HEK293 (cell line): ENCODE measurements at regions not wholly inside any gene's neighbourhood (a gene's known extent, or its start where the extent isn't known, plus 50 kb on each side); places are given as distances from the start of the nearest gene placed in this dataset.

Experiments
- CTCF ChIA-PET: fragments of 350-600 bp; formaldehyde crosslinking; extraction: SDS; loops from one replicate; lab custom pipeline; 2021; ENCODE audit warnings: antibody characterized with exemption; lab: Yijun Ruan, JAX
- POLR2A ChIA-PET: fragments of 300-600 bp; formaldehyde crosslinking; extraction: SDS; loops from one replicate; lab custom pipeline; 2020; ENCODE audit warnings: antibody characterized with exemption, inconsistent platforms; lab: Yijun Ruan, JAX
- H3K27ac ChIP-seq: fragments of 200-500 bp; sonication (Bioruptor generic); 2 replicates; pipeline ENCODE4 v1.5.1; 2014; ENCODE audit warnings: low read depth, low read length, control low read depth, inconsistent platforms; ENCODE audit errors: extremely low read depth
- H3K36me3 ChIP-seq, 2 experiments: fragments of 200-500 bp in 1 of 2; sonication (Bioruptor generic) in 1 of 2; 1 replicate in 1 of 2; 2 replicates in 1 of 2; pipeline ENCODE4 v1.5.1; 2014 to 2017; ENCODE audit warnings: inconsistent platforms in 2 of 2, low read length in 2 of 2; ENCODE audit not compliant: control insufficient read depth in 2 of 2, insufficient read depth in 1 of 2
- H3K4me1 ChIP-seq: fragments of 200-500 bp; sonication (Bioruptor generic); 2 replicates; pipeline ENCODE4 v1.5.1; 2014; ENCODE audit warnings: mild to moderate bottlenecking, low read length, inconsistent platforms; ENCODE audit not compliant: control insufficient read depth, insufficient read depth
- H3K4me3 ChIP-seq: 2 replicates; pipeline ENCODE4 v1.5.1; 2011; ENCODE audit warnings: low read depth, mild to moderate bottlenecking, control low read depth, low read length, moderate library complexity
- H3K9me3 ChIP-seq: fragments of 200-500 bp; sonication (Bioruptor generic); 2 replicates; pipeline ENCODE4 v1.5.1; 2014; ENCODE audit warnings: low read depth, low read length, inconsistent platforms; ENCODE audit not compliant: control insufficient read depth, insufficient read depth
- YY2 ChIP-seq: fragments of 450-650 bp; formaldehyde crosslinking; IDR thresholded peaks from 2 replicates; pipeline ENCODE4 v1.5.1; 2016; ENCODE audit warnings: missing biosample characterization, missing genetic modification characterization
- ZFHX2 ChIP-seq: fragments of 450-650 bp; formaldehyde crosslinking; conservative IDR thresholded peaks from 2 replicates; pipeline ENCODE4 v1.5.1; 2016; ENCODE audit warnings: missing biosample characterization, missing genetic modification characterization
- ZNF10 ChIP-seq: fragments of 450-650 bp; formaldehyde crosslinking; IDR thresholded peaks from 2 replicates; pipeline ENCODE4 v1.5.1; 2017; ENCODE audit warnings: missing biosample characterization, missing genetic modification characterization
- ZNF510 ChIP-seq: fragments of 450-650 bp; formaldehyde crosslinking; IDR thresholded peaks from 2 replicates; pipeline ENCODE4 v1.5.1; 2018; ENCODE audit warnings: mild to moderate bottlenecking, missing genetic modification characterization, missing biosample characterization; ENCODE audit not compliant: insufficient replicate concordance
- ZNF560 ChIP-seq: fragments of 450-650 bp; formaldehyde crosslinking; IDR thresholded peaks from 2 replicates; pipeline ENCODE4 v1.5.1; 2017; ENCODE audit warnings: missing biosample characterization, missing genetic modification characterization, borderline replicate concordance
- ZNF623 ChIP-seq: fragments of 450-650 bp; formaldehyde crosslinking; IDR thresholded peaks from 2 replicates; pipeline ENCODE4 v1.5.1; 2016; ENCODE audit warnings: missing biosample characterization, missing genetic modification characterization
- ZNF626 ChIP-seq: fragments of 450-650 bp; sonication (Bioruptor Pico); formaldehyde crosslinking; IDR thresholded peaks from 2 replicates; pipeline ENCODE4 v1.5.1; 2018; ENCODE audit warnings: missing biosample characterization, missing genetic modification characterization, inconsistent platforms
- ZNF629 ChIP-seq: fragments of 450-650 bp; formaldehyde crosslinking; IDR thresholded peaks from 2 replicates; pipeline ENCODE4 v1.5.1; 2017; ENCODE audit warnings: missing biosample characterization, missing genetic modification characterization
- TF ChIP-seq, protein P1 (sequence below): fragments of 450-650 bp; formaldehyde crosslinking; IDR thresholded peaks from 2 replicates; pipeline ENCODE4 v1.5.1; 2016; ENCODE audit warnings: missing biosample characterization, missing genetic modification characterization, borderline replicate concordance
- TF ChIP-seq, protein P2 (sequence below): fragments of 450-650 bp; formaldehyde crosslinking; IDR thresholded peaks from 2 replicates; pipeline ENCODE4 v1.5.1; 2016; ENCODE audit warnings: missing biosample characterization, missing genetic modification characterization
- TF ChIP-seq, protein P3 (sequence below): fragments of 450-650 bp; formaldehyde crosslinking; conservative IDR thresholded peaks from 2 replicates; pipeline ENCODE4 v1.5.1; 2016; ENCODE audit warnings: low read depth, missing biosample characterization, missing genetic modification characterization

GRCh38 chr3:28799084-28799483, 450.5 kb upstream of the AZI2 start (continued):
- TF ChIP-seq, protein P1, sequence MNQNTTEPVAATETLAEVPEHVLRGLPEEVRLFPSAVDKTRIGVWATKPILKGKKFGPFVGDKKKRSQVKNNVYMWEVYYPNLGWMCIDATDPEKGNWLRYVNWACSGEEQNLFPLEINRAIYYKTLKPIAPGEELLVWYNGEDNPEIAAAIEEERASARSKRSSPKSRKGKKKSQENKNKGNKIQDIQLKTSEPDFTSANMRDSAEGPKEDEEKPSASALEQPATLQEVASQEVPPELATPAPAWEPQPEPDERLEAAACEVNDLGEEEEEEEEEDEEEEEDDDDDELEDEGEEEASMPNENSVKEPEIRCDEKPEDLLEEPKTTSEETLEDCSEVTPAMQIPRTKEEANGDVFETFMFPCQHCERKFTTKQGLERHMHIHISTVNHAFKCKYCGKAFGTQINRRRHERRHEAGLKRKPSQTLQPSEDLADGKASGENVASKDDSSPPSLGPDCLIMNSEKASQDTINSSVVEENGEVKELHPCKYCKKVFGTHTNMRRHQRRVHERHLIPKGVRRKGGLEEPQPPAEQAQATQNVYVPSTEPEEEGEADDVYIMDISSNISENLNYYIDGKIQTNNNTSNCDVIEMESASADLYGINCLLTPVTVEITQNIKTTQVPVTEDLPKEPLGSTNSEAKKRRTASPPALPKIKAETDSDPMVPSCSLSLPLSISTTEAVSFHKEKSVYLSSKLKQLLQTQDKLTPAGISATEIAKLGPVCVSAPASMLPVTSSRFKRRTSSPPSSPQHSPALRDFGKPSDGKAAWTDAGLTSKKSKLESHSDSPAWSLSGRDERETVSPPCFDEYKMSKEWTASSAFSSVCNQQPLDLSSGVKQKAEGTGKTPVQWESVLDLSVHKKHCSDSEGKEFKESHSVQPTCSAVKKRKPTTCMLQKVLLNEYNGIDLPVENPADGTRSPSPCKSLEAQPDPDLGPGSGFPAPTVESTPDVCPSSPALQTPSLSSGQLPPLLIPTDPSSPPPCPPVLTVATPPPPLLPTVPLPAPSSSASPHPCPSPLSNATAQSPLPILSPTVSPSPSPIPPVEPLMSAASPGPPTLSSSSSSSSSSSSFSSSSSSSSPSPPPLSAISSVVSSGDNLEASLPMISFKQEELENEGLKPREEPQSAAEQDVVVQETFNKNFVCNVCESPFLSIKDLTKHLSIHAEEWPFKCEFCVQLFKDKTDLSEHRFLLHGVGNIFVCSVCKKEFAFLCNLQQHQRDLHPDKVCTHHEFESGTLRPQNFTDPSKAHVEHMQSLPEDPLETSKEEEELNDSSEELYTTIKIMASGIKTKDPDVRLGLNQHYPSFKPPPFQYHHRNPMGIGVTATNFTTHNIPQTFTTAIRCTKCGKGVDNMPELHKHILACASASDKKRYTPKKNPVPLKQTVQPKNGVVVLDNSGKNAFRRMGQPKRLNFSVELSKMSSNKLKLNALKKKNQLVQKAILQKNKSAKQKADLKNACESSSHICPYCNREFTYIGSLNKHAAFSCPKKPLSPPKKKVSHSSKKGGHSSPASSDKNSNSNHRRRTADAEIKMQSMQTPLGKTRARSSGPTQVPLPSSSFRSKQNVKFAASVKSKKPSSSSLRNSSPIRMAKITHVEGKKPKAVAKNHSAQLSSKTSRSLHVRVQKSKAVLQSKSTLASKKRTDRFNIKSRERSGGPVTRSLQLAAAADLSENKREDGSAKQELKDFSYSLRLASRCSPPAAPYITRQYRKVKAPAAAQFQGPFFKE (tag by site-specific recombination), result no peak
- TF ChIP-seq ZNF629 (tag by site-specific recombination), result no peak
- no peak for TF ChIP-seq ZNF626

GRCh38 chr3:28800203-28800602, 451.6 kb upstream of the AZI2 start:
- Histone ChIP-seq H3K36me3 (no peaks in the 10 kb centered on the region), H3K4me1 (no peaks in the 10 kb centered on the region), H3K9me3 (no peaks in the 10 kb centered on the region), H3K4me3 (no peak overlapping the region), H3K27ac (no peak overlapping the region)
- CTCF ChIA-PET, result no interaction called here
- TF ChIP-seq ZNF510 (tag by site-specific recombination) (no peak), ZNF10 (tag by site-specific recombination) (peak; percentile 90), ZNF623 (tag by site-specific recombination) (no peak), ZNF560 (tag by site-specific recombination) (no peak), ZFHX2 (tag by site-specific recombination) (no peak), YY2 (tag by site-specific recombination) (no peak)
- TF ChIP-seq, protein P2, sequence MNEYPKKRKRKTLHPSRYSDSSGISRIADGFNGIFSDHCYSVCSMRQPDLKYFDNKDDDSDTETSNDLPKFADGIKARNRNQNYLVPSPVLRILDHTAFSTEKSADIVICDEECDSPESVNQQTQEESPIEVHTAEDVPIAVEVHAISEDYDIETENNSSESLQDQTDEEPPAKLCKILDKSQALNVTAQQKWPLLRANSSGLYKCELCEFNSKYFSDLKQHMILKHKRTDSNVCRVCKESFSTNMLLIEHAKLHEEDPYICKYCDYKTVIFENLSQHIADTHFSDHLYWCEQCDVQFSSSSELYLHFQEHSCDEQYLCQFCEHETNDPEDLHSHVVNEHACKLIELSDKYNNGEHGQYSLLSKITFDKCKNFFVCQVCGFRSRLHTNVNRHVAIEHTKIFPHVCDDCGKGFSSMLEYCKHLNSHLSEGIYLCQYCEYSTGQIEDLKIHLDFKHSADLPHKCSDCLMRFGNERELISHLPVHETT (tag by site-specific recombination), result no peak
- TF ChIP-seq, protein P3, sequence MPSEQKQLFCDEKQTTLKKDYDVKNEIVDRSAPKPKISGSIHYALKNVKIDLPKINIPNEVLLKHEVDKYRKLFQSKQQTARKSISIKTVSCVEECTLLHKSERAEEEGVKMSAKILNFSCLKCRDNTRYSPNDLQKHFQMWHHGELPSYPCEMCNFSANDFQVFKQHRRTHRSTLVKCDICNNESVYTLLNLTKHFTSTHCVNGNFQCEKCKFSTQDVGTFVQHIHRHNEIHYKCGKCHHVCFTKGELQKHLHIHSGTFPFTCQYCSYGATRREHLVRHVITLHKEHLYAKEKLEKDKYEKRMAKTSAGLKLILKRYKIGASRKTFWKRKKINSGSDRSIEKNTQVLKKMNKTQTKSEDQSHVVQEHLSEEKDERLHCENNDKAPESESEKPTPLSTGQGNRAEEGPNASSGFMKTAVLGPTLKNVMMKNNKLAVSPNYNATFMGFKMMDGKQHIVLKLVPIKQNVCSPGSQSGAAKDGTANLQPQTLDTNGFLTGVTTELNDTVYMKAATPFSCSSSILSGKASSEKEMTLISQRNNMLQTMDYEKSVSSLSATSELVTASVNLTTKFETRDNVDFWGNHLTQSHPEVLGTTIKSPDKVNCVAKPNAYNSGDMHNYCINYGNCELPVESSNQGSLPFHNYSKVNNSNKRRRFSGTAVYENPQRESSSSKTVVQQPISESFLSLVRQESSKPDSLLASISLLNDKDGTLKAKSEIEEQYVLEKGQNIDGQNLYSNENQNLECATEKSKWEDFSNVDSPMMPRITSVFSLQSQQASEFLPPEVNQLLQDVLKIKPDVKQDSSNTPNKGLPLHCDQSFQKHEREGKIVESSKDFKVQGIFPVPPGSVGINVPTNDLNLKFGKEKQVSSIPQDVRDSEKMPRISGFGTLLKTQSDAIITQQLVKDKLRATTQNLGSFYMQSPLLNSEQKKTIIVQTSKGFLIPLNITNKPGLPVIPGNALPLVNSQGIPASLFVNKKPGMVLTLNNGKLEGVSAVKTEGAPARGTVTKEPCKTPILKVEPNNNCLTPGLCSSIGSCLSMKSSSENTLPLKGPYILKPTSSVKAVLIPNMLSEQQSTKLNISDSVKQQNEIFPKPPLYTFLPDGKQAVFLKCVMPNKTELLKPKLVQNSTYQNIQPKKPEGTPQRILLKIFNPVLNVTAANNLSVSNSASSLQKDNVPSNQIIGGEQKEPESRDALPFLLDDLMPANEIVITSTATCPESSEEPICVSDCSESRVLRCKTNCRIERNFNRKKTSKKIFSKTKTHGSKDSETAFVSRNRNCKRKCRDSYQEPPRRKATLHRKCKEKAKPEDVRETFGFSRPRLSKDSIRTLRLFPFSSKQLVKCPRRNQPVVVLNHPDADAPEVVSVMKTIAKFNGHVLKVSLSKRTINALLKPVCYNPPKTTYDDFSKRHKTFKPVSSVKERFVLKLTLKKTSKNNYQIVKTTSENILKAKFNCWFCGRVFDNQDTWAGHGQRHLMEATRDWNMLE (tag by site-specific recombination), result no peak
- POLR2A ChIA-PET, result no interaction called here
